GM21723 (cell line): ENCODE measurements at regions not wholly inside any gene's neighbourhood (a gene's known extent, or its start where the extent isn't known, plus 50 kb on each side); places are given as distances from the start of the nearest gene placed in this dataset.
"Not testable (repeated sequence)": the region's sequence is repeated elsewhere in the genome, so short reads cannot be mapped to it uniquely, and the experiment has no call there.

Experiments
- ATAC-seq: cut with Tn5 transposase; IDR thresholded peaks from one replicate; pipeline ENCODE4 v1.9.1; 2021; ENCODE audit warnings: mild to moderate bottlenecking, moderate library complexity; ENCODE audit not compliant: unreplicated experiment

GRCh38 chr10:8830876-8831275 is 776.4 kb downstream of the GATA3 start:
- ATAC-seq: no peak

- ATAC-seq: no peak
Measured at GRCh38 chr10:8835453-8836167, 781.1 kb downstream of the GATA3 start.

GRCh38 chr10:8840356-8840755 is 785.9 kb downstream of the GATA3 start:
- no peak for ATAC-seq

- ATAC-seq: no peak
Measured at GRCh38 chr10:8844141-8844540, 789.7 kb downstream of the GATA3 start.

- no peak for ATAC-seq
Measured at GRCh38 chr10:8852546-8852945, 798.1 kb downstream of the GATA3 start.

- no peak for ATAC-seq
Measured at GRCh38 chr10:8853048-8853447, 798.6 kb downstream of the GATA3 start.

- not testable (repeated sequence) for ATAC-seq
Measured at GRCh38 chr10:8868924-8869323, 814.4 kb downstream of the GATA3 start.

GRCh38 chr10:8873310-8873709 is 818.8 kb downstream of the GATA3 start:
- no peak for ATAC-seq

GRCh38 chr10:8874268-8874667 is 819.8 kb downstream of the GATA3 start:
- no peak for ATAC-seq

- no peak for ATAC-seq
Measured at GRCh38 chr10:8874972-8875371, 820.5 kb downstream of the GATA3 start.

GRCh38 chr10:8876171-8876570 is 821.7 kb downstream of the GATA3 start:
- no peak for ATAC-seq

GRCh38 chr10:8889538-8889937 is 835.0 kb downstream of the GATA3 start:
- no peak for ATAC-seq

GRCh38 chr10:8893102-8893501 is 838.6 kb downstream of the GATA3 start:
- no peak for ATAC-seq

GRCh38 chr10:8894148-8894547 is 839.7 kb downstream of the GATA3 start:
- no peak for ATAC-seq

- no peak for ATAC-seq
Measured at GRCh38 chr10:8897769-8898168, 843.3 kb downstream of the GATA3 start.

GRCh38 chr10:8898745-8899330 is 844.4 kb downstream of the GATA3 start:
- ATAC-seq: no peak

- no peak for ATAC-seq
Measured at GRCh38 chr10:8902926-8903325, 848.4 kb downstream of the GATA3 start.

- no peak for ATAC-seq
Measured at GRCh38 chr10:8908013-8908412, 853.5 kb downstream of the GATA3 start.

- ATAC-seq: no peak
Measured at GRCh38 chr10:8910314-8910713, 855.8 kb downstream of the GATA3 start.

GRCh38 chr10:8911032-8911431 is 856.5 kb downstream of the GATA3 start:
- ATAC-seq: no peak

GRCh38 chr10:8912108-8912507 is 857.6 kb downstream of the GATA3 start:
- ATAC-seq: no peak

GRCh38 chr10:8913720-8914119 is 859.2 kb downstream of the GATA3 start:
- no peak for ATAC-seq

- no peak for ATAC-seq
Measured at GRCh38 chr10:8919280-8919679, 864.8 kb downstream of the GATA3 start.
